H9 (cell line): ENCODE measurements at regions not wholly inside any gene's neighbourhood (a gene's known extent, or its start where the extent isn't known, plus 50 kb on each side); places are given as distances from the start of the nearest gene placed in this dataset.

Experiments used
- DNase-seq: peaks from one replicate; pipeline ENCODE4 v3.0.0-alpha.2; 2017
- H2AFZ ChIP-seq: one replicate; pipeline ENCODE4 v1.6.1; 2013; ENCODE audit warnings: mild to moderate bottlenecking, low read length, control low read depth, moderate library complexity
- H2AK5ac ChIP-seq: 2 replicates; pipeline ENCODE4 v1.6.1; 2013; ENCODE audit warnings: low read length, control low read depth, mixed read lengths; ENCODE audit not compliant: insufficient read length
- H2BK120ac ChIP-seq: one replicate; pipeline ENCODE4 v1.6.1; 2013; ENCODE audit warnings: low read depth, mild to moderate bottlenecking, low read length, control low read depth, inconsistent platforms; ENCODE audit not compliant: poor library complexity, severe bottlenecking
- H2BK12ac ChIP-seq: 2 replicates; pipeline ENCODE4 v1.6.1; 2013; ENCODE audit warnings: low read length, control low read depth, mixed read lengths, low read depth; ENCODE audit not compliant: insufficient read length
- H2BK15ac ChIP-seq: 2 replicates; pipeline ENCODE4 v1.6.1; 2013; ENCODE audit warnings: low read depth, low read length, control low read depth
- H2BK20ac ChIP-seq: one replicate; pipeline ENCODE4 v1.6.1; 2013; ENCODE audit warnings: low read depth, mild to moderate bottlenecking, low read length, control low read depth, inconsistent platforms; ENCODE audit not compliant: poor library complexity, severe bottlenecking
- H2BK5ac ChIP-seq: 2 replicates; pipeline ENCODE4 v1.6.1; 2013; ENCODE audit warnings: low read length, control low read depth, mixed read lengths; ENCODE audit not compliant: insufficient read length
- H3K14ac ChIP-seq: 2 replicates; pipeline ENCODE4 v1.6.1; 2013; ENCODE audit warnings: low read length, control low read depth; ENCODE audit not compliant: insufficient read depth
- H3K18ac ChIP-seq: 2 replicates; pipeline ENCODE4 v1.6.1; 2013; ENCODE audit warnings: low read depth, mild to moderate bottlenecking, mixed read lengths, low read length, control low read depth; ENCODE audit not compliant: insufficient read length
- H3K23ac ChIP-seq: 2 replicates; pipeline ENCODE4 v1.6.1; 2013; ENCODE audit warnings: low read length, control low read depth, mixed read lengths, low read depth; ENCODE audit not compliant: insufficient read length
- H3K23me2 ChIP-seq: 2 replicates; pipeline ENCODE4 v1.6.1; 2013; ENCODE audit warnings: low read depth, mild to moderate bottlenecking, mixed read lengths, low read length, control low read depth; ENCODE audit not compliant: insufficient read length, poor library complexity, severe bottlenecking
- H3K27ac ChIP-seq: 2 replicates; pipeline ENCODE4 v1.5.1; 2013; ENCODE audit warnings: low read length, control low read depth, mixed read lengths, low read depth; ENCODE audit not compliant: insufficient read length
- H3K27me3 ChIP-seq: 2 replicates; pipeline ENCODE4 v1.6.1; 2013; ENCODE audit warnings: low read length, control low read depth, inconsistent platforms; ENCODE audit not compliant: insufficient read depth
- H3K4ac ChIP-seq: 2 replicates; pipeline ENCODE4 v1.6.1; 2013; ENCODE audit warnings: low read depth, mild to moderate bottlenecking, control low read depth, inconsistent platforms, low read length, moderate library complexity
- H3K4me1 ChIP-seq: 2 replicates; pipeline ENCODE4 v1.6.1; 2013; ENCODE audit warnings: low read length, control low read depth, inconsistent platforms; ENCODE audit not compliant: insufficient read depth
- H3K4me2 ChIP-seq: 2 replicates; pipeline ENCODE4 v1.6.1; 2013; ENCODE audit warnings: low read length, control low read depth, mixed read lengths; ENCODE audit not compliant: insufficient read length, insufficient read depth
- H3K56ac ChIP-seq: 2 replicates; pipeline ENCODE4 v1.6.1; 2013; ENCODE audit warnings: low read depth, mild to moderate bottlenecking, mixed read lengths, low read length, control low read depth; ENCODE audit not compliant: insufficient read length
- H3K79me1 ChIP-seq: 2 replicates; pipeline ENCODE4 v1.6.1; 2013; ENCODE audit warnings: low read depth, mild to moderate bottlenecking, moderate library complexity, low read length, control low read depth, inconsistent platforms; ENCODE audit not compliant: insufficient read depth, poor library complexity, severe bottlenecking
- H3K79me2 ChIP-seq: 2 replicates; pipeline ENCODE4 v1.6.1; 2013; ENCODE audit warnings: low read length, control low read depth, inconsistent platforms; ENCODE audit not compliant: insufficient read depth
- H3K9ac ChIP-seq: 2 replicates; pipeline ENCODE4 v1.6.1; 2013; ENCODE audit warnings: low read length, control low read depth, mixed read lengths; ENCODE audit not compliant: insufficient read length; ENCODE audit errors: extremely low read depth
- H3K9me3 ChIP-seq: one replicate; pipeline ENCODE4 v1.6.1; 2013; ENCODE audit warnings: low read depth, low read length, inconsistent platforms; ENCODE audit not compliant: control insufficient read depth
- H3T11ph ChIP-seq: one replicate; pipeline ENCODE4 v1.6.1; 2013; ENCODE audit warnings: mild to moderate bottlenecking, low read length, control low read depth, inconsistent platforms
- H4K20me1 ChIP-seq: one replicate; pipeline ENCODE4 v1.6.1; 2013; ENCODE audit not compliant: control insufficient read depth, insufficient read length, insufficient read depth
- H4K5ac ChIP-seq: 2 replicates; pipeline ENCODE4 v1.6.1; 2013; ENCODE audit warnings: low read depth, mild to moderate bottlenecking, mixed read lengths, low read length, control low read depth; ENCODE audit not compliant: insufficient read length
- H4K8ac ChIP-seq: replicated peaks from 2 replicates; pipeline ENCODE4 v1.6.1; 2013; ENCODE audit warnings: low read length, control low read depth, mixed read lengths, low read depth; ENCODE audit not compliant: insufficient read length
- H4K91ac ChIP-seq: 2 replicates; pipeline ENCODE4 v1.6.1; 2013; ENCODE audit warnings: low read depth, mild to moderate bottlenecking, moderate library complexity, mixed read lengths, low read length, control low read depth; ENCODE audit not compliant: insufficient read length
- H3K27ac Mint-ChIP-seq, 3 experiments: 2 replicates in 2 of 3; 3 replicates in 1 of 3; pipeline ENCODE4 v1.8.0; 2020 to 2021; ENCODE audit warnings: mixed read lengths in 3 of 3, mild to moderate bottlenecking in 1 of 3, moderate library complexity in 1 of 3
- H3K27me3 Mint-ChIP-seq: 2 replicates; pipeline ENCODE4 v1.8.0; 2021; ENCODE audit warnings: low read depth, mild to moderate bottlenecking, moderate library complexity, mixed read lengths
- H3K36me3 Mint-ChIP-seq, 3 experiments: 2 replicates in 2 of 3; 3 replicates in 1 of 3; pipeline ENCODE4 v1.8.0; 2020 to 2021; ENCODE audit warnings: low read depth in 3 of 3, mixed read lengths in 3 of 3; ENCODE audit not compliant: insufficient read depth in 1 of 3
- H3K4me1 Mint-ChIP-seq, 2 experiments: 2 replicates each; pipeline ENCODE4 v1.8.0; 2020; ENCODE audit warnings: mixed read lengths in 2 of 2
- H3K4me3 Mint-ChIP-seq, 2 experiments: 2 replicates in 1 of 2; 3 replicates in 1 of 2; pipeline ENCODE4 v1.8.0; 2020 to 2021; ENCODE audit warnings: mild to moderate bottlenecking in 2 of 2, mixed read lengths in 2 of 2, moderate library complexity in 1 of 2
- H3K9me3 Mint-ChIP-seq, 2 experiments: 2 replicates in 1 of 2; 3 replicates in 1 of 2; pipeline ENCODE4 v1.8.0; 2020; ENCODE audit warnings: mild to moderate bottlenecking in 2 of 2, mixed read lengths in 2 of 2, moderate library complexity in 1 of 2
- CTCF ChIP-seq: fragments of 200-600 bp; sonication (generic); conservative IDR thresholded peaks from 3 replicates; pipeline ENCODE4 v1.8.0; 2021; ENCODE audit warnings: antibody characterized with exemption, mild to moderate bottlenecking
- WGBS: extraction: QIAGEN DNeasy Blood & Tissue Kit; methylation state at CpG from one replicate; pipeline ENCODE4 v1.1.7; 2013; ENCODE audit warnings: missing lambda C conversion rate, low lambda C conversion rate, mixed read lengths; ENCODE audit not compliant: insufficient read length; ENCODE audit errors: extremely low coverage; 5-methylcytosine and 5-hydroxymethylcytosine counted together

- no CpG with 5 or more reads among the region's 3 CpGs for WGBS
- no peaks in the 10 kb centered on the region for H3K79me1 ChIP-seq
- H3K23me2 ChIP-seq, result no peaks in the 10 kb centered on the region
- H3K4ac ChIP-seq, result no peak overlapping the region
- H2AFZ ChIP-seq, result no peak overlapping the region
- no peak overlapping the region for H2BK20ac ChIP-seq
- no peak for DNase-seq
- H3K27me3 ChIP-seq, result no peaks in the 10 kb centered on the region
- no peak overlapping the region for H3K14ac ChIP-seq
- no peak overlapping the region for H3K56ac ChIP-seq
- no peak overlapping the region for H4K5ac ChIP-seq
- Mint-ChIP-seq H3K27ac (no peak overlapping the region), H3K36me3 (peaks cover 0 to 1% (median 0%) of the 10 kb centered on the region in 3 experiments; a peak in 2 of 7 replicates), H3K9me3 (peaks cover 0 to 4% of the 10 kb centered on the region in 2 experiments; a peak in 2 of 5 replicates), H3K27me3 (peaks cover 10% of the 10 kb centered on the region; the same call in 1 of the 2 replicates), H3K4me1 (peaks cover 27 to 34% of the 10 kb centered on the region in 2 experiments), H3K4me3 (no peak overlapping the region)
- no peak overlapping the region for H4K91ac ChIP-seq
- H2BK120ac ChIP-seq, result no peak overlapping the region
- H2BK5ac ChIP-seq, result no peak overlapping the region
- H3K9ac ChIP-seq, result no peak overlapping the region
- no peak overlapping the region for H3K23ac ChIP-seq
- no peak overlapping the region for H2BK12ac ChIP-seq
- no peak overlapping the region for H4K8ac ChIP-seq
- no peak overlapping the region for H3K4me2 ChIP-seq
- peaks cover 10% of the 10 kb centered on the region; the same call in 1 of the 2 replicates for H3K4me1 ChIP-seq
- no peak overlapping the region for H2BK15ac ChIP-seq
- no peaks in the 10 kb centered on the region for H3K79me2 ChIP-seq
- H4K20me1 ChIP-seq, result no peaks in the 10 kb centered on the region
- no peak overlapping the region for H2AK5ac ChIP-seq
- no peak overlapping the region for H3K27ac ChIP-seq
- no peak for TF ChIP-seq CTCF
- H3K18ac ChIP-seq, result no peak overlapping the region
- H3K9me3 ChIP-seq, result no peaks in the 10 kb centered on the region
- no peak overlapping the region for H3T11ph ChIP-seq
Measured at GRCh38 chr17:33371377-33371776, 78.3 kb upstream of the ASIC2 start.
